DOHH2 (cell line): ENCODE measurements at regions not wholly inside any gene's neighbourhood (a gene's known extent, or its start where the extent isn't known, plus 50 kb on each side); places are given as distances from the start of the nearest gene placed in this dataset.

Source experiments
- CTCF ChIP-seq: fragments of 200-600 bp; sonication (generic); IDR thresholded peaks from one replicate; pipeline ENCODE4 v1.5.1; 2014; ENCODE audit warnings: antibody characterized with exemption, mild to moderate bottlenecking, low read depth, low read length; ENCODE audit not compliant: poor library complexity, severe bottlenecking
- EZH2phosphoT487 ChIP-seq: fragments of 200-600 bp; sonication (generic); IDR thresholded peaks from 2 replicates; pipeline ENCODE4 v1.6.1; 2017; ENCODE audit warnings: borderline replicate concordance, mild to moderate bottlenecking, antibody characterized with exemption, low read length, moderate library complexity, mixed read lengths

GRCh38 chr16:51461255-51461654, 310.2 kb upstream of the SALL1 start:
- no peak for TF ChIP-seq CTCF
- TF ChIP-seq EZH2phosphoT487, result no peak
